ENCODE measurements at regions not wholly inside any gene's neighbourhood (a gene's known extent, or its start where the extent isn't known, plus 50 kb on each side); places are given as distances from the start of the nearest gene placed in this dataset.

GRCh38 chr9:12494411-12494810 is 198.8 kb upstream of the TYRP1 start:
- H3K4me1 ChIP-seq (ENCODE audit: insufficient read depth, low read length) = no peaks in the 10 kb centered on the region
- H3K27me3 ChIP-seq (ENCODE audit: low read length) = no peaks in the 10 kb centered on the region
- H3K4me2 ChIP-seq (ENCODE audit: low read length) = no peak overlapping the region
- DNase-seq = no peak
- TF ChIP-seq EZH2phosphoT487 (IDR thresholded peaks at IDR 0.05; ENCODE audit: borderline replicate concordance, low read length) (no peak), EZH2 (IDR thresholded peaks at IDR 0.05; ENCODE audit: low read length, unreplicated experiment) (no peak), CTCF (conservative IDR thresholded peaks at IDR 0.05; ENCODE audit: low read depth, low read length) (no peak)
- H3K9ac ChIP-seq (ENCODE audit: low read length) = no peak overlapping the region
- H4K20me1 ChIP-seq (ENCODE audit: low read length) = no peaks in the 10 kb centered on the region
- no peaks in the 10 kb centered on the region for H3F3A ChIP-seq (ENCODE audit: low read length, unreplicated experiment)
- H2AFZ ChIP-seq (ENCODE audit: low read length) = no peak overlapping the region
- no peak overlapping the region for H3K4me3 ChIP-seq (ENCODE audit: low read length)
- no peak for ATAC-seq
- H3K27ac ChIP-seq (ENCODE audit: low read length) = no peak overlapping the region
- no peaks in the 10 kb centered on the region for H3K9me3 ChIP-seq (ENCODE audit: low read length)
- intact Hi-C loops (cut with micrococcal nuclease) = no loop called here
- no peaks in the 10 kb centered on the region for H3K36me3 ChIP-seq (ENCODE audit: low read depth, low read length)
- ChIA-PET POLR2A (ENCODE audit: unreplicated experiment) (no interaction called here), CTCF (no interaction called here)
- H3K9me2 ChIP-seq (replicated peaks; ENCODE audit: low read length) = no peaks in the 10 kb centered on the region
- no peaks in the 10 kb centered on the region for H3K79me2 ChIP-seq (ENCODE audit: low read length)
- BruUV-seq (replicated peaks) = no TSS peak

- no peaks in the 10 kb centered on the region for H3K9me2 ChIP-seq (replicated peaks; ENCODE audit: low read length)
- no peaks in the 10 kb centered on the region for H3K4me1 ChIP-seq (ENCODE audit: insufficient read depth, low read length)
- H3K9ac ChIP-seq (ENCODE audit: low read length) = no peak overlapping the region
- no peaks in the 10 kb centered on the region for H3K36me3 ChIP-seq (ENCODE audit: low read depth, low read length)
- no peak overlapping the region for H3K4me2 ChIP-seq (ENCODE audit: low read length)
- no peak overlapping the region for H3K27ac ChIP-seq (ENCODE audit: low read length)
- H3K4me3 ChIP-seq (ENCODE audit: low read length) = no peak overlapping the region
- ATAC-seq (no peak), DNase-seq (no peak)
- no peak for TF ChIP-seq EZH2 (IDR thresholded peaks at IDR 0.05; ENCODE audit: low read length, unreplicated experiment)
- no peak for TF ChIP-seq EZH2phosphoT487 (IDR thresholded peaks at IDR 0.05; ENCODE audit: borderline replicate concordance, low read length)
- no peak for TF ChIP-seq CTCF (conservative IDR thresholded peaks at IDR 0.05; ENCODE audit: low read depth, low read length)
- no peaks in the 10 kb centered on the region for H3K9me3 ChIP-seq (ENCODE audit: low read length)
- no peak overlapping the region for H2AFZ ChIP-seq (ENCODE audit: low read length)
- ChIA-PET POLR2A (ENCODE audit: unreplicated experiment) (no interaction called here), CTCF (no interaction called here)
- no peaks in the 10 kb centered on the region for H3K27me3 ChIP-seq (ENCODE audit: low read length)
- no TSS peak for BruUV-seq (replicated peaks)
- H3K79me2 ChIP-seq (ENCODE audit: low read length) = no peaks in the 10 kb centered on the region
- no peaks in the 10 kb centered on the region for H4K20me1 ChIP-seq (ENCODE audit: low read length)
- H3F3A ChIP-seq (ENCODE audit: low read length, unreplicated experiment) = no peaks in the 10 kb centered on the region
- intact Hi-C loops (cut with micrococcal nuclease) = no loop called here
Measured at GRCh38 chr9:12497790-12498189, 195.4 kb upstream of the TYRP1 start.

GRCh38 chr9:12502520-12502919 is 190.7 kb upstream of the TYRP1 start:
- ChIA-PET CTCF (no interaction called here), POLR2A (ENCODE audit: unreplicated experiment) (no interaction called here)
- ATAC-seq (no peak), DNase-seq (no peak)
- Histone ChIP-seq H3K9me3 (ENCODE audit: low read length) (no peaks in the 10 kb centered on the region), H3K79me2 (ENCODE audit: low read length) (no peaks in the 10 kb centered on the region), H3K9me2 (replicated peaks; ENCODE audit: low read length) (no peaks in the 10 kb centered on the region), H3K4me2 (ENCODE audit: low read length) (no peak overlapping the region), H3K4me3 (ENCODE audit: low read length) (no peak overlapping the region), H4K20me1 (ENCODE audit: low read length) (no peaks in the 10 kb centered on the region), H2AFZ (ENCODE audit: low read length) (no peak overlapping the region), H3F3A (ENCODE audit: low read length, unreplicated experiment) (no peaks in the 10 kb centered on the region), H3K4me1 (ENCODE audit: insufficient read depth, low read length) (no peaks in the 10 kb centered on the region), H3K36me3 (ENCODE audit: low read depth, low read length) (no peaks in the 10 kb centered on the region), H3K9ac (ENCODE audit: low read length) (no peak overlapping the region), H3K27ac (ENCODE audit: low read length) (no peak overlapping the region), H3K27me3 (ENCODE audit: low read length) (no peaks in the 10 kb centered on the region)
- BruUV-seq (replicated peaks) = no TSS peak
- TF ChIP-seq CTCF (conservative IDR thresholded peaks at IDR 0.05; ENCODE audit: low read depth, low read length) (no peak), EZH2 (IDR thresholded peaks at IDR 0.05; ENCODE audit: low read length, unreplicated experiment) (no peak), EZH2phosphoT487 (IDR thresholded peaks at IDR 0.05; ENCODE audit: borderline replicate concordance, low read length) (no peak)
- intact Hi-C loops (cut with micrococcal nuclease) = no loop called here
